ENCODE measurements at regions not wholly inside any gene's neighbourhood (a gene's known extent, or its start where the extent isn't known, plus 50 kb on each side); places are given as distances from the start of the nearest gene placed in this dataset.
A peak's percentile ranks its signal among the peaks of the same experiment; 100 is the strongest.

GRCh38 chr11:97506076-97506759 lies 1116.4 kb downstream of the JRKL start:
- no TSS peak for BruUV-seq (replicated peaks)
- H3K9me3 ChIP-seq (ENCODE audit: low read depth, low read length, poor library complexity, severe bottlenecking), result no peaks in the 10 kb centered on the region
- no peaks in the 10 kb centered on the region for H3K4me1 ChIP-seq (ENCODE audit: insufficient read depth, low read length, poor library complexity, severe bottlenecking)
- H3K36me3 ChIP-seq (ENCODE audit: insufficient read depth, low read length, poor library complexity, severe bottlenecking), result no peaks in the 10 kb centered on the region
- TF ChIP-seq EZH2 (IDR thresholded peaks at IDR 0.05; ENCODE audit: borderline replicate concordance, low read depth, low read length, poor library complexity, severe bottlenecking), result no peak
- TF ChIP-seq CTCF (conservative IDR thresholded peaks at IDR 0.05; ENCODE audit: low read depth, low read length), result no peak
- H3K27ac ChIP-seq (ENCODE audit: low read depth, low read length, poor library complexity, severe bottlenecking), result no peak overlapping the region
- no peak for DNase-seq (ENCODE audit: low spot score)
- ChIA-PET POLR2A (ENCODE audit: low non-redundant PET) (no interaction called here), CTCF (no interaction called here)
- H3K4me3 ChIP-seq (ENCODE audit: low read depth, low read length, poor library complexity, severe bottlenecking), result no peak overlapping the region
- H3K27me3 ChIP-seq (replicated peaks; ENCODE audit: insufficient read depth, low read depth, low read length, poor library complexity), result no peaks in the 10 kb centered on the region
- intact Hi-C loops (cut with micrococcal nuclease; ENCODE audit: unreplicated experiment), result no loop called here

GRCh38 chr11:97514446-97514845 lies 1124.6 kb downstream of the JRKL start:
- DNase-seq (ENCODE audit: low spot score), result no peak
- POLR2A ChIA-PET (ENCODE audit: low non-redundant PET), result no interaction called here
- Histone ChIP-seq H3K9me3 (ENCODE audit: low read depth, low read length, poor library complexity, severe bottlenecking) (no peaks in the 10 kb centered on the region), H3K4me1 (ENCODE audit: insufficient read depth, low read length, poor library complexity, severe bottlenecking) (no peaks in the 10 kb centered on the region), H3K36me3 (ENCODE audit: insufficient read depth, low read length, poor library complexity, severe bottlenecking) (no peaks in the 10 kb centered on the region), H3K27ac (ENCODE audit: low read depth, low read length, poor library complexity, severe bottlenecking) (no peak overlapping the region), H3K27me3 (replicated peaks; ENCODE audit: insufficient read depth, low read depth, low read length, poor library complexity) (no peaks in the 10 kb centered on the region), H3K4me3 (ENCODE audit: low read depth, low read length, poor library complexity, severe bottlenecking) (no peak overlapping the region)
- TF ChIP-seq EZH2 (IDR thresholded peaks at IDR 0.05; ENCODE audit: borderline replicate concordance, low read depth, low read length, poor library complexity, severe bottlenecking) (no peak), CTCF (conservative IDR thresholded peaks at IDR 0.05; ENCODE audit: low read depth, low read length) (no peak)
- BruUV-seq (replicated peaks), result no TSS peak
- CTCF ChIA-PET, result no interaction called here
- intact Hi-C loops (cut with micrococcal nuclease; ENCODE audit: unreplicated experiment), result no loop called here

- Histone ChIP-seq H3K4me3 (ENCODE audit: low read depth, low read length, poor library complexity, severe bottlenecking) (no peak overlapping the region), H3K36me3 (ENCODE audit: insufficient read depth, low read length, poor library complexity, severe bottlenecking) (no peaks in the 10 kb centered on the region), H3K27ac (ENCODE audit: low read depth, low read length, poor library complexity, severe bottlenecking) (no peak overlapping the region), H3K4me1 (ENCODE audit: insufficient read depth, low read length, poor library complexity, severe bottlenecking) (no peaks in the 10 kb centered on the region), H3K27me3 (replicated peaks; ENCODE audit: insufficient read depth, low read depth, low read length, poor library complexity) (no peaks in the 10 kb centered on the region), H3K9me3 (ENCODE audit: low read depth, low read length, poor library complexity, severe bottlenecking) (peaks cover 4% of the 10 kb centered on the region)
- no TSS peak for BruUV-seq (replicated peaks)
- intact Hi-C loops (cut with micrococcal nuclease; ENCODE audit: unreplicated experiment), result no loop called here
- CTCF ChIA-PET, result no interaction called here
- TF ChIP-seq CTCF (conservative IDR thresholded peaks at IDR 0.05; ENCODE audit: low read depth, low read length), result peak; percentile 30; the same call in 1 of the 2 replicates
- TF ChIP-seq EZH2 (IDR thresholded peaks at IDR 0.05; ENCODE audit: borderline replicate concordance, low read depth, low read length, poor library complexity, severe bottlenecking), result no peak
- peak; percentile 1 for DNase-seq (ENCODE audit: low spot score)
- POLR2A ChIA-PET (ENCODE audit: low non-redundant PET), result no interaction called here
Observed at GRCh38 chr11:97516688-97517087, 1126.9 kb downstream of the JRKL start.

Data from A673 (cell line).